ENCODE measurements at regions not wholly inside any gene's neighbourhood (a gene's known extent, or its start where the extent isn't known, plus 50 kb on each side); places are given as distances from the start of the nearest gene placed in this dataset.

GRCh38 chr12:18919871-18920511 lies 182.1 kb downstream of the CAPZA3 start:
- no peak for ATAC-seq
- CTCF ChIA-PET, result no interaction called here
- no peak for DNase-seq
- H3K36me3 Mint-ChIP-seq (ENCODE audit: low read depth), result no peaks in the 10 kb centered on the region
- POLR2A ChIA-PET, result no interaction called here
- H3K27ac Mint-ChIP-seq, result no peak overlapping the region
- H3K4me1 Mint-ChIP-seq (ENCODE audit: low read depth), result no peaks in the 10 kb centered on the region
- H3K9me3 Mint-ChIP-seq (ENCODE audit: insufficient read depth), result no peaks in the 10 kb centered on the region
- no peak overlapping the region for H3K4me3 Mint-ChIP-seq
- no peaks in the 10 kb centered on the region for H3K27me3 Mint-ChIP-seq (ENCODE audit: low read depth)

GRCh38 chr12:18922851-18923250 lies 184.9 kb downstream of the CAPZA3 start:
- no peak overlapping the region for H3K4me3 Mint-ChIP-seq

GRCh38 chr12:18923721-18924120 lies 185.8 kb downstream of the CAPZA3 start:
- H3K4me3 Mint-ChIP-seq, result no peak overlapping the region

More at GRCh38 chr12:18922851-18923250, 184.9 kb downstream of the CAPZA3 start:
- CTCF ChIA-PET, result interaction anchor here (0.8 kb wide), 1 partner anchor 9 kb away, joined by 3 read pairs; no protein-coding TSS in a partner anchor
- no peaks in the 10 kb centered on the region for H3K9me3 Mint-ChIP-seq (ENCODE audit: insufficient read depth)
- DNase-seq, result no peak
- no peak for ATAC-seq
- no peak overlapping the region for H3K27ac Mint-ChIP-seq
- no peaks in the 10 kb centered on the region for H3K4me1 Mint-ChIP-seq (ENCODE audit: low read depth)
- POLR2A ChIA-PET, result no interaction called here
- no peaks in the 10 kb centered on the region for H3K27me3 Mint-ChIP-seq (ENCODE audit: low read depth)
- H3K36me3 Mint-ChIP-seq (ENCODE audit: low read depth), result no peaks in the 10 kb centered on the region

GRCh38 chr12:18926188-18926587 lies 188.3 kb downstream of the CAPZA3 start:
- POLR2A ChIA-PET, result no interaction called here
- no peak for ATAC-seq
- Mint-ChIP-seq H3K9me3 (ENCODE audit: insufficient read depth) (no peaks in the 10 kb centered on the region), H3K36me3 (ENCODE audit: low read depth) (no peaks in the 10 kb centered on the region), H3K27ac (no peak overlapping the region), H3K4me3 (no peak overlapping the region), H3K4me1 (ENCODE audit: low read depth) (no peaks in the 10 kb centered on the region), H3K27me3 (ENCODE audit: low read depth) (no peaks in the 10 kb centered on the region)
- DNase-seq, result no peak
- CTCF ChIA-PET, result no interaction called here

More at GRCh38 chr12:18923721-18924120, 185.8 kb downstream of the CAPZA3 start:
- DNase-seq, result no peak
- Mint-ChIP-seq H3K4me1 (ENCODE audit: low read depth) (no peaks in the 10 kb centered on the region), H3K9me3 (ENCODE audit: insufficient read depth) (no peaks in the 10 kb centered on the region), H3K27me3 (ENCODE audit: low read depth) (no peaks in the 10 kb centered on the region), H3K27ac (no peak overlapping the region), H3K36me3 (ENCODE audit: low read depth) (no peaks in the 10 kb centered on the region)
- POLR2A ChIA-PET, result no interaction called here
- no peak for ATAC-seq
- CTCF ChIA-PET, result no interaction called here

- Mint-ChIP-seq H3K4me3 (no peak overlapping the region), H3K27me3 (ENCODE audit: low read depth) (no peaks in the 10 kb centered on the region), H3K36me3 (ENCODE audit: low read depth) (no peaks in the 10 kb centered on the region), H3K27ac (no peak overlapping the region), H3K9me3 (ENCODE audit: insufficient read depth) (no peaks in the 10 kb centered on the region), H3K4me1 (ENCODE audit: low read depth) (no peaks in the 10 kb centered on the region)
- POLR2A ChIA-PET, result no interaction called here
- DNase-seq, result no peak
- ATAC-seq, result no peak
- CTCF ChIA-PET, result interaction anchor here (1.1 kb wide), 1 partner anchor 10 kb away, joined by 3 read pairs; no protein-coding TSS in a partner anchor
Observed at GRCh38 chr12:18932211-18932610, 194.3 kb downstream of the CAPZA3 start.

- DNase-seq (no peak), ATAC-seq (no peak)
- Mint-ChIP-seq H3K36me3 (ENCODE audit: low read depth) (no peaks in the 10 kb centered on the region), H3K4me1 (ENCODE audit: low read depth) (no peaks in the 10 kb centered on the region), H3K27me3 (ENCODE audit: low read depth) (no peaks in the 10 kb centered on the region), H3K4me3 (no peak overlapping the region), H3K27ac (no peak overlapping the region), H3K9me3 (ENCODE audit: insufficient read depth) (no peaks in the 10 kb centered on the region)
- POLR2A ChIA-PET, result no interaction called here
- CTCF ChIA-PET, result interaction anchor here (1.1 kb wide), 1 partner anchor 10 kb away, joined by 3 read pairs; no protein-coding TSS in a partner anchor
Observed at GRCh38 chr12:18932715-18933114, 194.8 kb downstream of the CAPZA3 start.

- no peak overlapping the region for H3K27ac Mint-ChIP-seq
- ATAC-seq (no peak), DNase-seq (no peak)
- ChIA-PET POLR2A (no interaction called here), CTCF (no interaction called here)
- no peaks in the 10 kb centered on the region for H3K27me3 Mint-ChIP-seq (ENCODE audit: low read depth)
- no peaks in the 10 kb centered on the region for H3K36me3 Mint-ChIP-seq (ENCODE audit: low read depth)
- H3K9me3 Mint-ChIP-seq (ENCODE audit: insufficient read depth), result no peaks in the 10 kb centered on the region
- H3K4me1 Mint-ChIP-seq (ENCODE audit: low read depth), result no peaks in the 10 kb centered on the region
- no peak overlapping the region for H3K4me3 Mint-ChIP-seq
Observed at GRCh38 chr12:18935371-18935965, 194.1 kb upstream of the PLEKHA5 start.

GRCh38 chr12:18939051-18939450 lies 190.5 kb upstream of the PLEKHA5 start:
- H3K4me1 Mint-ChIP-seq (ENCODE audit: low read depth), result no peaks in the 10 kb centered on the region
- H3K27ac Mint-ChIP-seq, result no peak overlapping the region
- ATAC-seq (no peak), DNase-seq (no peak)
- H3K27me3 Mint-ChIP-seq (ENCODE audit: low read depth), result no peaks in the 10 kb centered on the region
- no peaks in the 10 kb centered on the region for H3K9me3 Mint-ChIP-seq (ENCODE audit: insufficient read depth)
- H3K4me3 Mint-ChIP-seq, result no peak overlapping the region
- ChIA-PET POLR2A (no interaction called here), CTCF (no interaction called here)
- no peaks in the 10 kb centered on the region for H3K36me3 Mint-ChIP-seq (ENCODE audit: low read depth)

- H3K4me1 Mint-ChIP-seq (ENCODE audit: low read depth), result no peaks in the 10 kb centered on the region
- DNase-seq, result no peak
- H3K36me3 Mint-ChIP-seq (ENCODE audit: low read depth), result no peaks in the 10 kb centered on the region
- no peaks in the 10 kb centered on the region for H3K9me3 Mint-ChIP-seq (ENCODE audit: insufficient read depth)
- CTCF ChIA-PET, result no interaction called here
- H3K4me3 Mint-ChIP-seq, result no peak overlapping the region
- POLR2A ChIA-PET, result no interaction called here
- H3K27ac Mint-ChIP-seq, result no peak overlapping the region
- H3K27me3 Mint-ChIP-seq (ENCODE audit: low read depth), result no peaks in the 10 kb centered on the region
- ATAC-seq, result no peak
Observed at GRCh38 chr12:18942669-18943068, 186.9 kb upstream of the PLEKHA5 start.

GRCh38 chr12:18943200-18943599 lies 186.3 kb upstream of the PLEKHA5 start:
- H3K9me3 Mint-ChIP-seq (ENCODE audit: insufficient read depth), result no peaks in the 10 kb centered on the region
- ATAC-seq (no peak), DNase-seq (no peak)
- H3K4me1 Mint-ChIP-seq (ENCODE audit: low read depth), result no peaks in the 10 kb centered on the region
- no peaks in the 10 kb centered on the region for H3K27me3 Mint-ChIP-seq (ENCODE audit: low read depth)
- H3K4me3 Mint-ChIP-seq, result no peak overlapping the region
- ChIA-PET POLR2A (no interaction called here), CTCF (no interaction called here)
- H3K36me3 Mint-ChIP-seq (ENCODE audit: low read depth), result no peaks in the 10 kb centered on the region
- no peak overlapping the region for H3K27ac Mint-ChIP-seq

- Mint-ChIP-seq H3K27ac (no peak overlapping the region), H3K4me1 (ENCODE audit: low read depth) (no peaks in the 10 kb centered on the region), H3K36me3 (ENCODE audit: low read depth) (no peaks in the 10 kb centered on the region), H3K9me3 (ENCODE audit: insufficient read depth) (no peaks in the 10 kb centered on the region), H3K4me3 (no peak overlapping the region), H3K27me3 (ENCODE audit: low read depth) (no peaks in the 10 kb centered on the region)
- DNase-seq, result no peak
- ChIA-PET POLR2A (no interaction called here), CTCF (no interaction called here)
- no peak for ATAC-seq
Observed at GRCh38 chr12:18946106-18946505, 183.4 kb upstream of the PLEKHA5 start.

GRCh38 chr12:18951218-18951617 lies 178.3 kb upstream of the PLEKHA5 start:
- Mint-ChIP-seq H3K36me3 (ENCODE audit: low read depth) (no peaks in the 10 kb centered on the region), H3K4me3 (no peak overlapping the region), H3K27me3 (ENCODE audit: low read depth) (no peaks in the 10 kb centered on the region), H3K9me3 (ENCODE audit: insufficient read depth) (no peaks in the 10 kb centered on the region), H3K4me1 (ENCODE audit: low read depth) (no peaks in the 10 kb centered on the region), H3K27ac (no peak overlapping the region)
- ATAC-seq, result no peak
- ChIA-PET CTCF (no interaction called here), POLR2A (no interaction called here)
- DNase-seq, result no peak

- no peak overlapping the region for H3K27ac Mint-ChIP-seq
- no peak for DNase-seq
- ChIA-PET CTCF (no interaction called here), POLR2A (no interaction called here)
- H3K9me3 Mint-ChIP-seq (ENCODE audit: insufficient read depth), result no peaks in the 10 kb centered on the region
- ATAC-seq, result no peak
- no peak overlapping the region for H3K4me3 Mint-ChIP-seq
- H3K27me3 Mint-ChIP-seq (ENCODE audit: low read depth), result no peaks in the 10 kb centered on the region
- no peaks in the 10 kb centered on the region for H3K36me3 Mint-ChIP-seq (ENCODE audit: low read depth)
- H3K4me1 Mint-ChIP-seq (ENCODE audit: low read depth), result no peaks in the 10 kb centered on the region
Observed at GRCh38 chr12:18953505-18953904, 176.0 kb upstream of the PLEKHA5 start.
